ENCODE measurements at regions not wholly inside any gene's neighbourhood (a gene's known extent, or its start where the extent isn't known, plus 50 kb on each side); places are given as distances from the start of the nearest gene placed in this dataset.

DNA sequence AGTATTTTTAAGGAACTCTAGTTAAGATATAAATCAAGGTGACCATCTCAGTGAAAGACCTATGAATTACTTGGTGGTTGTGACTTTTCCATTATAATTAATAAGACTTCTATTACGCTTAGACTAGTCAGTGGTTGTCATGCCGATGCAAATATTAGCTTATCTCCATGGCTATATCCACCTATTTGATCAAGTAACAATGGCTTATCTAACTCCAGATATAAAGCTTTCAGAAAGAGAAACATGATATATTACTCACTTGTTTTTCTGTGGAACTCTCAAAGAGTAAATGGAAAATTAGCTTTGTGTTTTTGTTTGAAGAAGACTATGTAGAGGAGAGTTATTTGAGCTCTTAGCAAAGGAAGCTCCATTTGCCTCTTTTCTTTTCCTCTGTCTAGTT is 323.8 kb upstream of the DCN start:
- TF ChIP-seq CTCF (IDR thresholded peaks at IDR 0.05; ENCODE audit: low read length) (no peak), EZH2 (optimal IDR thresholded peaks at IDR 0.05; ENCODE audit: low read depth, low read length) (no peak)
